HUES6 (cell line): ENCODE measurements at regions not wholly inside any gene's neighbourhood (a gene's known extent, or its start where the extent isn't known, plus 50 kb on each side); places are given as distances from the start of the nearest gene placed in this dataset.
A peak's percentile ranks its signal among the peaks of the same experiment; 100 is the strongest.

Experiments
- H3K27ac ChIP-seq: 2 replicates; pipeline ENCODE4 v1.7.0; 2013; ENCODE audit warnings: low read depth, mild to moderate bottlenecking, low read length, inconsistent platforms
- H3K27me3 ChIP-seq: 2 replicates; pipeline ENCODE4 v1.6.1; 2013; ENCODE audit warnings: low read length; ENCODE audit not compliant: control insufficient read depth, insufficient read depth
- H3K36me3 ChIP-seq: 2 replicates; pipeline ENCODE4 v1.6.1; 2013; ENCODE audit warnings: low read length; ENCODE audit not compliant: control insufficient read depth, insufficient read depth
- H3K4me1 ChIP-seq: 2 replicates; pipeline ENCODE4 v1.6.1; 2013; ENCODE audit warnings: low read length; ENCODE audit not compliant: control insufficient read depth, insufficient read depth
- H3K4me3 ChIP-seq: 2 replicates; pipeline ENCODE4 v1.5.1; 2013; ENCODE audit warnings: low read depth, low read length
- H3K9ac ChIP-seq: one replicate; pipeline ENCODE4 v1.6.1; 2013; ENCODE audit warnings: mild to moderate bottlenecking, low read length
- H3K9me3 ChIP-seq: 2 replicates; pipeline ENCODE4 v1.6.1; 2013; ENCODE audit warnings: low read depth, low read length; ENCODE audit not compliant: control insufficient read depth, insufficient read depth

- no peaks in the 10 kb centered on the region for H3K36me3 ChIP-seq
- H3K4me3 ChIP-seq = no peak overlapping the region
- no peaks in the 10 kb centered on the region for H3K27me3 ChIP-seq
- H3K27ac ChIP-seq = no peak overlapping the region
- H3K9ac ChIP-seq = no peak overlapping the region
- H3K9me3 ChIP-seq = no peaks in the 10 kb centered on the region
- H3K4me1 ChIP-seq = peaks cover 6% of the 10 kb centered on the region; the same call in 1 of the 2 replicates
These were observed 190.9 kb upstream of the ADGRL4 start for GRCh38 chr1:79197421-79197820.

- Histone ChIP-seq H3K9me3 (no peaks in the 10 kb centered on the region), H3K27ac (no peak overlapping the region), H3K4me1 (peaks cover 6% of the 10 kb centered on the region; the same call in 1 of the 2 replicates), H3K27me3 (no peaks in the 10 kb centered on the region), H3K9ac (no peak overlapping the region), H3K36me3 (no peaks in the 10 kb centered on the region), H3K4me3 (no peak overlapping the region)
These were observed 189.7 kb upstream of the ADGRL4 start for GRCh38 chr1:79196211-79196610.

- H3K36me3 ChIP-seq = no peaks in the 10 kb centered on the region
- H3K27ac ChIP-seq = 0 out of 2 replicates have a peak overlapping the region, but pooled peaks have one; percentile 49
- H3K4me3 ChIP-seq = no peak overlapping the region
- H3K4me1 ChIP-seq = peaks cover 6% of the 10 kb centered on the region; the same call in 1 of the 2 replicates
- no peak overlapping the region for H3K9ac ChIP-seq
- H3K9me3 ChIP-seq = no peaks in the 10 kb centered on the region
- no peaks in the 10 kb centered on the region for H3K27me3 ChIP-seq
These were observed 186.9 kb upstream of the ADGRL4 start for GRCh38 chr1:79193211-79194079.

- H3K27me3 ChIP-seq = no peaks in the 10 kb centered on the region
- H3K9me3 ChIP-seq = no peaks in the 10 kb centered on the region
- H3K36me3 ChIP-seq = no peaks in the 10 kb centered on the region
- peaks cover 6% of the 10 kb centered on the region; the same call in 1 of the 2 replicates for H3K4me1 ChIP-seq
- H3K27ac ChIP-seq = no peak overlapping the region
- no peak overlapping the region for H3K4me3 ChIP-seq
- H3K9ac ChIP-seq = no peak overlapping the region
These were observed 183.5 kb upstream of the ADGRL4 start for GRCh38 chr1:79190074-79190473.

- Histone ChIP-seq H3K27ac (no peak overlapping the region), H3K36me3 (no peaks in the 10 kb centered on the region), H3K4me1 (peaks cover 4% of the 10 kb centered on the region; the same call in 1 of the 2 replicates), H3K27me3 (no peaks in the 10 kb centered on the region), H3K4me3 (no peak overlapping the region), H3K9ac (no peak overlapping the region), H3K9me3 (no peaks in the 10 kb centered on the region)
These were observed 181.8 kb upstream of the ADGRL4 start for GRCh38 chr1:79188337-79188736.

GRCh38 chr1:79186260-79186659 is 179.7 kb upstream of the ADGRL4 start:
- Histone ChIP-seq H3K4me3 (no peak overlapping the region), H3K9ac (no peak overlapping the region), H3K36me3 (no peaks in the 10 kb centered on the region), H3K27me3 (no peaks in the 10 kb centered on the region), H3K27ac (no peak overlapping the region), H3K9me3 (no peaks in the 10 kb centered on the region), H3K4me1 (no peaks in the 10 kb centered on the region)

- H3K27ac ChIP-seq = no peak overlapping the region
- no peaks in the 10 kb centered on the region for H3K27me3 ChIP-seq
- H3K4me3 ChIP-seq = no peak overlapping the region
- no peaks in the 10 kb centered on the region for H3K36me3 ChIP-seq
- H3K9me3 ChIP-seq = no peaks in the 10 kb centered on the region
- H3K4me1 ChIP-seq = no peaks in the 10 kb centered on the region
- no peak overlapping the region for H3K9ac ChIP-seq
These were observed 171.3 kb upstream of the ADGRL4 start for GRCh38 chr1:79177844-79178243.

- Histone ChIP-seq H3K4me3 (no peak overlapping the region), H3K36me3 (no peaks in the 10 kb centered on the region), H3K27ac (no peak overlapping the region)
These were observed 154.5 kb upstream of the ADGRL4 start for GRCh38 chr1:79161077-79161476.

GRCh38 chr1:79155991-79156390 is 149.5 kb upstream of the ADGRL4 start:
- H3K9ac ChIP-seq = no peak overlapping the region
- no peak overlapping the region for H3K4me3 ChIP-seq
- no peaks in the 10 kb centered on the region for H3K36me3 ChIP-seq
- H3K4me1 ChIP-seq = no peaks in the 10 kb centered on the region
- no peaks in the 10 kb centered on the region for H3K9me3 ChIP-seq
- H3K27ac ChIP-seq = no peak overlapping the region
- H3K27me3 ChIP-seq = no peaks in the 10 kb centered on the region

More at GRCh38 chr1:79161077-79161476, 154.5 kb upstream of the ADGRL4 start:
- H3K9me3 ChIP-seq = peaks cover 15% of the 10 kb centered on the region
- no peaks in the 10 kb centered on the region for H3K27me3 ChIP-seq
- H3K4me1 ChIP-seq = no peaks in the 10 kb centered on the region
- no peak overlapping the region for H3K9ac ChIP-seq

GRCh38 chr1:79151006-79151796 is 144.7 kb upstream of the ADGRL4 start:
- Histone ChIP-seq H3K27me3 (no peaks in the 10 kb centered on the region), H3K4me1 (no peaks in the 10 kb centered on the region), H3K9ac (no peak overlapping the region), H3K27ac (no peak overlapping the region), H3K9me3 (no peaks in the 10 kb centered on the region), H3K36me3 (no peaks in the 10 kb centered on the region), H3K4me3 (no peak overlapping the region)

- H3K9ac ChIP-seq = no peak overlapping the region
- no peak overlapping the region for H3K4me3 ChIP-seq
- no peaks in the 10 kb centered on the region for H3K27me3 ChIP-seq
- no peaks in the 10 kb centered on the region for H3K36me3 ChIP-seq
- no peaks in the 10 kb centered on the region for H3K9me3 ChIP-seq
- H3K4me1 ChIP-seq = no peaks in the 10 kb centered on the region
- H3K27ac ChIP-seq = no peak overlapping the region
These were observed 144.0 kb upstream of the ADGRL4 start for GRCh38 chr1:79150576-79150975.
